ENCODE measurements at regions not wholly inside any gene's neighbourhood (a gene's known extent, or its start where the extent isn't known, plus 50 kb on each side); places are given as distances from the start of the nearest gene placed in this dataset.

- Mint-ChIP-seq H3K4me1 (no peaks in the 10 kb centered on the region), H3K9me3 (no peaks in the 10 kb centered on the region), H3K27me3 (no peaks in the 10 kb centered on the region), H3K4me3 (no peak overlapping the region), H3K27ac (no peak overlapping the region), H3K36me3 (no peaks in the 10 kb centered on the region)
- no peak for DNase-seq
Observed at GRCh38 chrX:5528057-5528456, 700.6 kb downstream of the NLGN4X start.

GRCh38 chrX:5526191-5526590, 702.5 kb downstream of the NLGN4X start:
- Mint-ChIP-seq H3K36me3 (no peaks in the 10 kb centered on the region), H3K27ac (no peak overlapping the region), H3K4me3 (no peak overlapping the region), H3K4me1 (no peaks in the 10 kb centered on the region), H3K9me3 (no peaks in the 10 kb centered on the region), H3K27me3 (no peaks in the 10 kb centered on the region)
- no peak for DNase-seq

GRCh38 chrX:5490786-5491563, 737.7 kb downstream of the NLGN4X start:
- Mint-ChIP-seq H3K36me3 (no peaks in the 10 kb centered on the region), H3K9me3 (peaks cover 2% of the 10 kb centered on the region), H3K27ac (no peak overlapping the region), H3K4me3 (no peak overlapping the region), H3K4me1 (no peaks in the 10 kb centered on the region), H3K27me3 (no peaks in the 10 kb centered on the region)
- no peak for DNase-seq

GRCh38 chrX:5474282-5474681, 754.4 kb downstream of the NLGN4X start:
- H3K27me3 Mint-ChIP-seq, result no peaks in the 10 kb centered on the region
- no peak overlapping the region for H3K4me3 Mint-ChIP-seq
- no peak for DNase-seq
- H3K4me1 Mint-ChIP-seq, result no peaks in the 10 kb centered on the region
- H3K27ac Mint-ChIP-seq, result no peak overlapping the region
- peaks cover 6% of the 10 kb centered on the region for H3K9me3 Mint-ChIP-seq
- no peaks in the 10 kb centered on the region for H3K36me3 Mint-ChIP-seq

GRCh38 chrX:5458300-5458842, 770.3 kb downstream of the NLGN4X start:
- no peaks in the 10 kb centered on the region for H3K27me3 Mint-ChIP-seq
- H3K4me3 Mint-ChIP-seq, result no peak overlapping the region
- H3K4me1 Mint-ChIP-seq, result no peaks in the 10 kb centered on the region

GRCh38 chrX:5449323-5449722, 779.3 kb downstream of the NLGN4X start:
- H3K4me3 Mint-ChIP-seq, result no peak overlapping the region
- no peaks in the 10 kb centered on the region for H3K27me3 Mint-ChIP-seq

More at GRCh38 chrX:5458300-5458842, 770.3 kb downstream of the NLGN4X start:
- Mint-ChIP-seq H3K27ac (no peak overlapping the region), H3K36me3 (no peaks in the 10 kb centered on the region), H3K9me3 (no peaks in the 10 kb centered on the region)
- DNase-seq, result no peak

GRCh38 chrX:5431823-5432222, 796.8 kb downstream of the NLGN4X start:
- no peaks in the 10 kb centered on the region for H3K9me3 Mint-ChIP-seq
- H3K27ac Mint-ChIP-seq, result no peak overlapping the region
- DNase-seq, result no peak
- H3K27me3 Mint-ChIP-seq, result no peaks in the 10 kb centered on the region
- no peak overlapping the region for H3K4me3 Mint-ChIP-seq
- no peaks in the 10 kb centered on the region for H3K36me3 Mint-ChIP-seq
- H3K4me1 Mint-ChIP-seq, result no peaks in the 10 kb centered on the region

More at GRCh38 chrX:5449323-5449722, 779.3 kb downstream of the NLGN4X start:
- H3K36me3 Mint-ChIP-seq, result no peaks in the 10 kb centered on the region
- H3K27ac Mint-ChIP-seq, result no peak overlapping the region
- no peaks in the 10 kb centered on the region for H3K9me3 Mint-ChIP-seq
- no peak for DNase-seq
- H3K4me1 Mint-ChIP-seq, result no peaks in the 10 kb centered on the region

- H3K36me3 Mint-ChIP-seq, result no peaks in the 10 kb centered on the region
- no peak for DNase-seq
- no peak overlapping the region for H3K27ac Mint-ChIP-seq
- H3K4me3 Mint-ChIP-seq, result no peak overlapping the region
- no peaks in the 10 kb centered on the region for H3K4me1 Mint-ChIP-seq
- peaks cover 1% of the 10 kb centered on the region for H3K9me3 Mint-ChIP-seq
- no peaks in the 10 kb centered on the region for H3K27me3 Mint-ChIP-seq
Observed at GRCh38 chrX:5425119-5425518, 803.5 kb downstream of the NLGN4X start.

- H3K4me3 Mint-ChIP-seq, result no peak overlapping the region
- no peak overlapping the region for H3K27ac Mint-ChIP-seq
- H3K4me1 Mint-ChIP-seq, result no peaks in the 10 kb centered on the region
Observed at GRCh38 chrX:5417381-5417780, 811.3 kb downstream of the NLGN4X start.

GRCh38 chrX:5415738-5416137, 812.9 kb downstream of the NLGN4X start:
- Mint-ChIP-seq H3K27me3 (no peaks in the 10 kb centered on the region), H3K36me3 (no peaks in the 10 kb centered on the region), H3K9me3 (peaks cover 1% of the 10 kb centered on the region), H3K27ac (no peak overlapping the region), H3K4me1 (no peaks in the 10 kb centered on the region), H3K4me3 (no peak overlapping the region)
- DNase-seq, result no peak

More at GRCh38 chrX:5417381-5417780, 811.3 kb downstream of the NLGN4X start:
- Mint-ChIP-seq H3K36me3 (no peaks in the 10 kb centered on the region), H3K27me3 (no peaks in the 10 kb centered on the region), H3K9me3 (peaks cover 3% of the 10 kb centered on the region)
- no peak for DNase-seq

- H3K27ac Mint-ChIP-seq, result no peak overlapping the region
- H3K4me3 Mint-ChIP-seq, result no peak overlapping the region
- no peaks in the 10 kb centered on the region for H3K36me3 Mint-ChIP-seq
- H3K4me1 Mint-ChIP-seq, result no peaks in the 10 kb centered on the region
- H3K9me3 Mint-ChIP-seq, result peaks cover 1% of the 10 kb centered on the region
- DNase-seq, result no peak
- no peaks in the 10 kb centered on the region for H3K27me3 Mint-ChIP-seq
Observed at GRCh38 chrX:5409106-5409505, 819.6 kb downstream of the NLGN4X start.

- Mint-ChIP-seq H3K27ac (no peak overlapping the region), H3K4me3 (no peak overlapping the region), H3K9me3 (no peaks in the 10 kb centered on the region), H3K4me1 (no peaks in the 10 kb centered on the region), H3K36me3 (no peaks in the 10 kb centered on the region), H3K27me3 (no peaks in the 10 kb centered on the region)
- no peak for DNase-seq
Observed at GRCh38 chrX:5402461-5402860, 826.2 kb downstream of the NLGN4X start.

- H3K36me3 Mint-ChIP-seq, result no peaks in the 10 kb centered on the region
- DNase-seq, result no peak
- no peak overlapping the region for H3K27ac Mint-ChIP-seq
- no peak overlapping the region for H3K4me3 Mint-ChIP-seq
- no peaks in the 10 kb centered on the region for H3K27me3 Mint-ChIP-seq
- H3K9me3 Mint-ChIP-seq, result no peaks in the 10 kb centered on the region
- no peaks in the 10 kb centered on the region for H3K4me1 Mint-ChIP-seq
Observed at GRCh38 chrX:5399403-5399802, 829.3 kb downstream of the NLGN4X start.

- DNase-seq, result no peak
- Mint-ChIP-seq H3K36me3 (no peaks in the 10 kb centered on the region), H3K27me3 (no peaks in the 10 kb centered on the region), H3K27ac (no peak overlapping the region), H3K4me1 (no peaks in the 10 kb centered on the region), H3K9me3 (no peaks in the 10 kb centered on the region), H3K4me3 (no peak overlapping the region)
Observed at GRCh38 chrX:5397409-5397808, 831.3 kb downstream of the NLGN4X start.

GRCh38 chrX:5390376-5390775, 838.3 kb downstream of the NLGN4X start:
- Mint-ChIP-seq H3K9me3 (no peaks in the 10 kb centered on the region), H3K27me3 (no peaks in the 10 kb centered on the region), H3K4me3 (no peak overlapping the region), H3K36me3 (no peaks in the 10 kb centered on the region), H3K4me1 (no peaks in the 10 kb centered on the region), H3K27ac (no peak overlapping the region)
- DNase-seq, result no peak

- DNase-seq, result no peak
- Mint-ChIP-seq H3K36me3 (no peaks in the 10 kb centered on the region), H3K27ac (no peak overlapping the region), H3K4me3 (no peak overlapping the region), H3K27me3 (no peaks in the 10 kb centered on the region), H3K4me1 (no peaks in the 10 kb centered on the region), H3K9me3 (no peaks in the 10 kb centered on the region)
Observed at GRCh38 chrX:5388087-5388486, 840.6 kb downstream of the NLGN4X start.
